Stimulated activated CD8-positive, alpha-beta memory T cell treated with anti-CD3 and anti-CD28 coated beads, Interleukin-15, amount 100 ng/mL, for 4 hours (primary cell): ENCODE measurements at regions not wholly inside any gene's neighbourhood (a gene's known extent, or its start where the extent isn't known, plus 50 kb on each side); places are given as distances from the start of the nearest gene placed in this dataset.
"Not testable (repeated sequence)": the region's sequence is repeated elsewhere in the genome, so short reads cannot be mapped to it uniquely, and the experiment has no call there.

Source experiments
- DNase-seq, 2 donors: peaks; one replicate each; pipeline ENCODE4 v3.0.0-alpha.2; 2020; ENCODE audit warnings: low read depth in 2 of 2

DNA sequence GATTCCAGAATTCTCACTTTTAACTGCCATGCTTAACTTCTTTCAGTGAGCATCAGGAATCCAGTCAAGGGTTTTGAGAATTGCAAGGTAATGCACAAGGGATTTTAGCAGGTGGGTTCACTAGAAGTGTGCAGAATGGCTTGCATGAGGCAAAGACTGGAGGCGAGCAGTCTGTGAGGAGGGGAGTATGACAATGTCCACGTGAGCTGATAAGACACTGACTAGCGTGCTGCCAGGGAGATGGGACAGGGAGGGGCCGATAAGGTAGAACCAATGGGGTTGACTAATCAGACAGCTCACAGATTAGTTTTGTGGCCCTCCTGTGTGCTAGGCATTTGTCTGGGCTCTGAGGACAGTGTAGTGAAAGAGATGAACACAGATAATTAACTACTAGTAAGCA is 102.0 kb upstream of the DAZL start:
- DNase-seq: no peak

DNA sequence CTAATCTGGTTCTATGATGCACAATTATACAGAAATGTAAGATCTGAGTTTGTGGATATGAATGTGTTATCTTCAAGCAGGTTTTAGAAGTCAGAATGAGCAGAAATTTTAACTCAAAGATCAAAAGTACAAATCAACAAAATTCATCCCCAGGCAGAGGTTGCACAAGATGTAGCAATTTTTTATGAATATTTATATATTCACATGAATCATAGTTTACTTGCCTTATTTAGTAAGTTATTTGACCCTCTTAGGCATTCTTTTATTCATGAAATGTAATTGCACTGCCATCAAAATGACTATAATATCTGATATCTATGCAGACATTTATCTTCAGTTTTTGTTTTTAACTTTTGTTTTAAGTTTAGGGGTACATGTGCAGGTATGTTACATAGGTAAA is 103.1 kb upstream of the DAZL start:
- no peak for DNase-seq

DNA sequence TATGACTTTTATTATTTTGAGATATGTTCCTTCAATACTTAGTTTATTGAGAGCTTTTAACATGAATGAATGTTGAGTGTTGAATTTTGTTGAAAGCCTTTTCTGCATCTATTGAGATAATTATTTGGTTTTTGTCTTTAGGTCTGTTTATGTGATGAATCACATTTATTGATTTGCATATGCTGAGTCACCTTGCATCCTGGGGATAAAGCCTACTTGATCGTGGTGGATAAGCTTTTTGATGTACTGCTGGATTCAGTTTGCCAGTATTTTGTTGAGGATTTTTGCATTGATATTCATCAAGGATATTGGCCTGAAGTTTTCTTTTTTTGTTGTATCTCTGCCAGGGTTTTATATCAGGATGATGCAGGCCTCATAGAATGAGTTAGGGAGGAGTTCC is 106.5 kb upstream of the DAZL start:
- not testable (repeated sequence) for DNase-seq

DNA sequence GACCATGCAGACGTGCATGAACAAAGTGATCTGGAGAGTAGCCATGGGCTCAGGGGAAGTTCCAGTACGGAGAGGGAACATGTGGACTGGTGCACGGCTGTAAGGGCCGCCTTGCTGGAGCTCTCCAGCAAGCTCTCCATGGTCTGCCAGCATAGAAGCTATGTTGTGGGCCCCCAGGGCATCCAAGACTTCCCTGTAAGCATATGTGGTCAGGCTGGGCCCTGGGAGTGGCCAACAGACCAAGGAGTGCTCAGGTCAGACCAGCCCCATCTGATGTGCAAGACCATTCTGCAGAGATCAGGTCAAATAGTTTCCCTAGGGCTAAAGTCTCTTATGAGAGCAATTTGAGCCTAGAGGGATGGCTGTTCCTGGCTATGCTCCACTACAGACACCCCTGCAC is 110.1 kb upstream of the DAZL start:
- DNase-seq: no peak

DNA sequence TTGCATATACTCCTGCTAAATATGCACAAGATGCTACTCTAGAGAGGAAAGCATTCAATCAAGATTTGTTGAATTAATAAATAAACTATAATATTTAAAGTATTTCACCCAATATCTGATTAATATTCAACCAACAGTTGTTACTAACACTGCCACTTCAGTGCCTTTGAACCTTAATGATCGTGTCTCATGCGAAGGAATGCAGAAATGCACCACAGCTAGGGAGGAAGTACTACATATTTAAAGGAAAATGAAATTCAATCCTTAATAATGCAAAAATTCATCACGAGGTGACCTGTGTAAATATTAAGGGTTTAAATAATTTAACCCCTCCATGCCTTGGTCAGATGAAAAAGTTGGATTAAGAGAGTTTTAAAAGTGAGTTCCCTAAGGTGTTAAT is 114.2 kb upstream of the DAZL start:
- no peak for DNase-seq

DNA sequence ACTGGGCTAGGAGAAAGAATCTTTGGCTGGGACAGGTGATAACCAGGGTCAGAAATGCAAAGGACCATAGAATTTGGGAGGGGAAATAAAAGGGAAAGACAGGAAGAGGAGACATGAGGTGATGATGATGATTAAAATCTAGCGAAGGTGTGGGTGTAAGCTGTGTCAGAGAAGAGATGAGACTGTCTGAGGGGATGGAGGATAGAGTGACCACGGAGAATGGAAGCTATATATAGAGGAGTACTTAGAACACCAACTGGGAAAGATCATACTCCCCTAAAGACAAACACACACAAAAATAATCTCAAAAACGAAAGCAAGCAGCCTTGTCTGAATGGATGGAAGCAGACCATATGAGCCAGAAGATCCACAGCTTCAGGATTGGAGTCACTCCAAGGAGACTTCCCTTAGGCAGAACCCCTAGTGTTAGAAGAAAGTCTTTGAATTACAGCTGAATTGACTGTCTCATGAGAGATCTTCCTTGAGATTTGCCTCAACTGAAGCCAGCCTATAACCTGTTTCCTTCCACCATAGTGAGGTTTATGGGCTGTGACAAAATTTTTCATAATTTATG is 115.2 kb upstream of the DAZL start:
- no peak for DNase-seq

DNA sequence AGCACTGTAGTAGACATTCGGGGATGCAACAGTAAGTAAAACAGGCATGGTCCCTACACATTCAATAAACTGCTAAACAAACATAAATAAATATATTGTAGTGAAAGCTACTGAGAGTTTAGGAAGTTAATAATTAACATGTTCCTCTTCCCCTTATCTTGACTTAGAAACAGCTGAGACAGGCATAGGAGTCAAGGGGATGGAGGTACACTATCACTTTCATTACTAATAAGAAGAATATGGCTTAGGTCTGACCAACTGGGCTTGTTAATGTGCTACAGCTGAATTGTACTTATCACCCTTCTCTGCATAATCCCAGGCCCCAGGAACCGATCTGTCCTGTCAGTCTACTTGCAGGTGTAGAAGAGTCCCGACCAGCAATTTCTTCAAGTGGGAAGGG is 116.3 kb upstream of the DAZL start:
- no peak for DNase-seq

DNA sequence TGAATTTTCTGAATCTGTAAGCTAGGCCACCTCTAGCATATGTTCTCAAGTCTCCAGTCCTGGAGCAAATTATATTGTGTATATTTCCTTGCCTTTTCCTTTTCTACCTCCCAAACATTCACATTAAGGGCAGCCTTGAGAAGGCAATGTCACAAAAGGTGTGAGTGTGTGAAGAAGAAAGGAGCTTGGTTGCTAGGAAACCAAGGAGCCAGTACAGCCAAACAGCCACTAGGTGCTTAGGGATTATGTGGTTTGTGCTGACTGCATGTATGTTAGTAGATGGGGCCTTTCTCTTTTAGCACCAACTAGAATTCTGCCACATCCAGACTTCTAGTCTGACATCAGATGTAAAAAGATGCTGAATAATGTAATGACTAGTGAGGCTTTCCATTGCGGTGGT is 118.8 kb upstream of the DAZL start:
- DNase-seq: no peak

DNA sequence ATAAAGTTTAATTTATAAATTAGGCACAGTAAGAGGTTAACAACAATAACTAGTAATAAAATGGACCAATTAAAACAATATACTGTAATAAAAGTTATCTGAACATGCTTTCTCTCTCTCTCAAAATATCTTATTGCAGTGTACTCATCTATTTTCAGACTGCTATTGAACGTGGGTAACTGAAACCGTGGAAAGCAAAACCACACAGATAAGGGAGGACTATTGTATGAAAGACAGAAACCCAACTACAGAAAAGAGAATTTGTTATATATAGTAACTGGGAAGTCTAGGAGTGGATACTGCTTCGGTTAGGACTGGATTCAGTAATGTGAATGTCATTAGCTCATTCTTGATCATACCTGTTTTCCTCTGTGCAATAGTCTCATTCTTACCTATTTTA is 119.3 kb upstream of the DAZL start:
- no peak for DNase-seq

DNA sequence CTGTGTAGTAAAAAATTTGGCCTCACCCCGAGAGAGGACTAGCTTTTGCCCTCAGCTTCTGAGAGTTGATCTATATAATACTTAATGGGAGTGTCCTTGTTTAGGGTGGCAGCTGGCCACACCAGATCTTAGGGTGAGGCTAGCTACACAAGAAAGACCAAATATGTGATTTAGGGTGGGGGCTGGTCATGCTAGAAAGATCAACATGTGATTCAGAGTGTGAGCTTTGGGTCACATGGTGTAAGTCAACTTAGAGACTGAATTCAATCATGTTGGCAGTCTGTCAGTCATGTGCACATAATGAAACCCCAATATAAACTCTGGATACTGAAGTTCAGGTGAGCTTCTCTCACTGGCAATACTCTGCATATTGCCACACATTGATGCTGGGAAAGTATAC is 120.7 kb upstream of the DAZL start:
- DNase-seq: no peak

DNA sequence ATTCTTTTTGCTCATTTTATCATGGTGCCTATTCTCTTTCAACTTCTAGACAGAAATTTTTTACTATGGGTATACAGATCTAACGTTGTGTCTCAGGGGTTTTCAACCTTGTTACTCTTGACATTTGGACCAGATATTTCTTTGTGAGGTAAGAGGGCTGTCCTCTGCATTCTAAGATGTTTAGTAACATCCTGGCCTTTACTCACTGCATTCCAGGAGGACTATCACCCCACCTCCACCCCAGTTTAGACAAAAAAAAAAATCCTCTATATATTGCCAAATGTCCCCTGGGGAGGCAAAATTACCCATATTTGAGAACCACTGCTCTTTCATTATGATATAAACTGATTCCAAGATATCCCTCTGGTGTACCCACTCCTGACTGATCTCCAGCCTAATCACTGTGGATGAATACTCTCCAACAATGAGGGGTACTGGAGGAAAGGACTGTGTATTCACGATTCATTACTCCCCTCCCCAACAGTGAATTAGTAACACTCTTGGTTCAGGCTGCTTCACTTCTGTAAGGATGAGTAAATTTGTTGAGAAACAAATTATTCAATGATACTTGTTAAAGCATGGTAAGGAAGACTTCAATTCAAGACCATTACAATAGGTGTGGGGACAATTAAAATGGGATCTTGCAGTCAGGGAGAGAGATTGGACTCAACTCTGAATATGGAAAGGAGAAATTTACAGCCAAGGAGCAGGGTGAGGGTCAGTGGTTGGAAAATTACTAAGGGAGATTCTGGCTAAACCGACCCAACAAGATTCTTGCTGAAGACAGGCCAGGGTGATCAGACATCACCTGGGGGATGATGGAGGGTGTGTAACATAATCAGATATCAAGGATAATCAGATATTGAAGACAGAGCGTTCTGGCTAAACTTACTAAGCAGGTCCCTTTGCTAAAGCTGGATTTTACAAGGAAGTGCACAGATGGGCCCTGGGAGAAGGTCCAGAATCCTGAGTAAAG is 123.8 kb upstream of the DAZL start:
- no peak for DNase-seq

DNA sequence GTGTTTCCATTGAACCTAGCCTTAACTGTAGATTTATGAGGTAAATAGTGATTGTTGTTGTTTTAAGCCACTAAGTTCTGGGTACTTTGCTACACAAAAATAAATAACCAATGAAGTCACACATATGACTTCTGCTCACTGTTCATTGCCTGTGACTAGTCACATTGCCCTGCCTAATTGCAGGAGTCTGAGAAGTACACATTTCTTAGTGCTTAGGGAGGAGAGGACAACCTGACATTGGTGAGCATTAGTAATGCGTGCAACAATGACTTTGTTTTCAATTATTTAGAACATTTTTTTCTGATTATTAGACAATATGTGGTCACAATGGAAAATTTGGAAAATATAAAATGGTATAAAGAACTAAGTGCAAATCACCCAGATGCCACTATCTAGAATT is 133.2 kb upstream of the DAZL start:
- DNase-seq: no peak

DNA sequence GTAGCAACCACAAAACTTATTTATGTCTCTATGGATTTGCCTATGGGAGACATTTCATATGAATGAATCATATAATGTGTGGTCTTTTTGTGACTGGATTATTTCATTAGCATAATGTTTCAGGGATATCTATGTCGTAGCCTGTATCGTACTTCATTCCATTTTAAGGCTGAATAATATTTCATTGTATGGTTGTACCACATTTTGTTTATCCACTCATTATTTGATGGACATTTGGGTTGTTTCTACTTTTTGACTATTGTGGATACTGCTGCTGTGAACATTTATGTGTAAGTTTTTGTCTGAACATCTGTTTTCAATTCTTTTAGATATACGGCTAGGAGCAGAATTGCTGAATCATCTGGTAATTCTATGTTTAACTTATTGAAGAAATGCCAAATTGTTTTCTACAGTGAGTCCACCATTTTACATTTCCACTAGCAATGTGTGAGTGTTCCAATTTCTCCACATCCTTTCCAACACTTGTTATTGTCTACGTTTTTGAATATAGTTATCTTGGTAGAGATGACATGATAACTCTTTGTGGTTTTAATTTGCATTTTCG is 134.4 kb upstream of the DAZL start:
- DNase-seq: no peak

DNA sequence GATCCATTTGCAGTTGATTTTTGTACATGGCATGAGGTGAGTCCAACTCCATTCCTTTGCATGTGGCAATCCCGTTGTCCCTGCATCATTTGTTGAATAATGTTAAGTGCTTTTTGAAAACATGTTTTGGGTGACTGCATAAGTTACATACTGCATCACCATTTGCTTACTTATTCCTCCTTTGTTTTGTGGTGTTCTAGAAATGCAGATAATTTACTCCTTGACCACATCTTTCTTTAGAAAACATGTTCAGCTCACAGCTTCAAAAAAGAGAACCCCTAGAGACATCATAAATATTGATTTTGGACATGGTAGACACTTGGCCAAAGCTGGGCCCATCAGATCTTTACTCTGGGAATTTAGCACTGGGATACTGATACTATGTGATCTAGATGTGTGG is 135.3 kb upstream of the DAZL start:
- DNase-seq: no peak

DNA sequence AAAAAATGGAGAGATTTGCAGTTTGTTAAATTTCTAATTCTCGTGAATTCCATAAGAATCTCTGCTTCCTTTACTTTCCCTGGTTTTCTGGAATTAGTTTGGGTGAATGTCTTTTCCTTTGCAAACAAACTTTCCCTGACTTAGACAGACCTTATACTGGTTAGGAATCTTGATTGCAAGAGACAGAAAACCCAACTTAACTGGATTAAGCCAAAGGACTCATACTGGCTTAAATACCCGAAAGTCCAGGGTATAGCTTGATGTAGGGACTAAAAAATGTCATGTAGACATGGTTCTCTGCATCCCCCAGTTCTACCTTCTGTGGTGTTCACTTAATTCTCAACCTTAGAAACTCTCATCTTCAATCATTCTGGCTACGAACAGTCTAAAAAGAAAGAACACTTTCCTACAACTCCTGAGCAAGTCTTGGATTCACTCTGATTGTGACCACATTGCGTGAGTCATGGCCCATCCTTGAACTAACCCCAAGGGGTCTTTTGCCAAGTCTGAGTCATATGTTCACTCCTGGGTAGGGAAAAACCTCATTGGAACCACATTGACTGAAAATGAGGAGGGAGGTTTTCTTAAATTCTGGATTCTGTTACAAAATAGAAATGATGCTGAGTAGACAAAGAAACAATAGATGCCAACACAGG is 136.0 kb upstream of the DAZL start:
- no peak for DNase-seq

DNA sequence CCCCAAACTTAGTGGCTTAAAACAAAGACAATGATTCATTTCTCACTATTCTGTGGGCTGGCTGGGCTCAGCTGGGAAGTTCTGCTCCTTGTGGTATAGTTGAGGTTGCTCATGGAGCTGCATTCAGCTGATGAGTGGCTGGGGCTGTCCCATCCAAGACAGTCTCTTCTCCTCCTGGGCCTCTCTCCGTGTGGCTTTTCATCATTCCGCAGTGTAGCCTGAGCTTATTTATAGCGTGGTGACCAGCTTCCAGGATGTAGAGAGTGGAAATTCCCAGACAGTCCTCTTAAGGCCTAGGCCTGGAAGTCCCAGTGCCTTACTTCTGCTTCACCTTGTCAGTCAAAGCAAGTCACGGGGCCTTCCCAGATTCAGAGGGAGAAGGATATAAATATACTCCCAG is 136.7 kb upstream of the DAZL start:
- DNase-seq: no peak

DNA sequence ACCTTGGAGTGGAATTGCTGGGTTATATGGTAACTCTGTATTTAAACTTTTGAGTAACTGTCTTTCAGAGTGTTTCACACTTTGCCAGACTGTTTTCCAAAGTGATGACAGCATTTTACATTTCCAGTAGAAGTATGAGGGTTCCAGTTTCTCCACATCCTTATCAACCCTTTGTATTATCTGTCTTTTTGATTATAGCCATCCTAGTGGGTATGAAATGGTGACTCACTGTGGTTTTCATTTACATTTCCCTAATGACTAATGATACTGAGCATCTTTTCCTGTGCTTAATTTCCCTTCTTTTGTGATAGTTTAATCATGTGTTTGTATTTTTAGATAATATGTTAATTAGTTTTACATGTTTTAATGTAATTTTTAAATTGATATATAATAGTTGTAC is 138.1 kb upstream of the DAZL start:
- DNase-seq: no peak

DNA sequence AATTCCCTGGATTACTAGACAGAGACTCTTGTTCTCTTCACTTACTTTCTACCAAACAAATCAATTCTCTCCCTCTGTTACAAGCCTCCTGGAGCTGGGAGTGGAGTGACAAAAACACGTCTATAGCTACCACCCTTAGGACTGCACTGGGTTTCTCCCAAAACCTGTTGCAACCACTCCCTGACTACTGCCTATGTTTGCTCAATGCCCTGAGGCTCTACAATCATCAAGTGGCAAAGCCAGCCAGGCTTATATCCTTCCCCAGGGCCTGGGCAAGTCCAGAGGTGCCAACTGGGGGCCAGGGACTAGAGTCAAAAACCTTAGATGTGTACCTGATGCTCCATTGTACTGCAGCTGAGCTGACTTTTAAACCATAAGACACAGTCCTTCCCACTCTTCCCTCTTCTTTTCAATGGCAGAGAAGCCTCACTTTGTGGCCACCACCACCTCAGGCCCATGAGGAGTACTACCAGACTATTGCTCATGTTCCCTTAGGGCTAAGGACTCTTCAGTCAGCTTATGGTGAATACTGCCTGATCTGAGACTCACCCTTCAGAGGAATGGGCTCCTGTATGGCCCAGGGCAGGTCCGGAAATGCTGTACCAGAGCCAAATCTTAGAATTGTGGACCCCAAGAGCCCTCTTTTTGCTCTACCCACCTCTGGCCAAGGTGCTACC is 125.4 kb upstream of the PLCL2 start:
- no peak for DNase-seq

DNA sequence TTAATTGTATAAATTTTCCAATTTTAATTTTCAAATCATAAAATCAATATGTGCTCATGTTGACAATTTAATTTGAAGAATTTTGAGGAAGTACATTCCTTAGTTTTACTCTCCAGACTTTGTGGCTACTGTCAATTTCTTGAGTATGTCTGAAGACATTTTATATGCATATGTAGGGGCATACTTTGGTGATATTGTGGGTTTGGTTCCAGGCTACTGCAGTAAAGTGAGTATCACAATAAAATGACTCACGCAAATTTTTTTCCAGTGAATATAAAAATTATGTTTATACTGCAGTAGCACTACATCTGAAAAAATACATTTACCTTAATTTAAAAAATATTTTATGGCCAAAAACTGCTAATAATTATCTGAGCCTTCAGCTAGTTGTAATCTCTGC is 123.2 kb upstream of the PLCL2 start:
- DNase-seq: no peak

DNA sequence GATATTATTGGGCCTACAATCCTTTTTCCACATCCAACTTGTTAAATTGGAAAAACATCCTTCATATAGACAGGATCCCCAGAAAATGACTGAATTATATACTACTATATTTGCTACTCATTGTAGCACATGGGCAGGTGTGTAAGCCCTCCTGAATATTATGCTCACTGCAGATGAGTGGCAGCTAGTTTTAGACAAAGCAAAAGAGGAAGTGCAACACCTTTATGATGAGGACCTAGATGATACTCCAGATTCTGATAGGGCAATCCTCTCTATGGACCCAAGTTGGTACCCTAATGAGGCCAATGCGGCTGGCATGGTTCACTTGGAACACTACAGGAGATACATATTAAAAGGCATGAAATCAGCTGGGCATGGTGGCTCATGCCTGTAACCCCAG is 119.1 kb upstream of the PLCL2 start:
- DNase-seq: no peak

DNA sequence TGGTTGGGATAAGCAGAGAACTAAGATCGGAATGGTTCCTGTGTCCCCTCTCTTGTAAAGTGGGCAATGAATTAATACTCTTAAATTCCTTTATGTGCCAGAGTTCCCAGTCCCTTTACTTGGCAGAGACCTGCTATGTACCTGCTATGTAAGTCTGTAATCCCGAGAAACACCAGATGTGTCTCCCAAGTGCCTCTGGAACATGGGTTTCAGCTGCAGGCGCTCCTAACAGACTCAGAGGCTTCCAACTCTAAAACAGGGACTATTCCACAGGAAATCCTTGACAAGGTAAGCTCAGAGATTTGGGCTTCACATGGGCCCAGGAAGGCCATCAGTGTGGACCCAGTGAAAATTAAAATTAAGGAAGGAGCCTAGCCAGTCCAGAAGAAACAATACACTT is 117.7 kb upstream of the PLCL2 start:
- DNase-seq: no peak

DNA sequence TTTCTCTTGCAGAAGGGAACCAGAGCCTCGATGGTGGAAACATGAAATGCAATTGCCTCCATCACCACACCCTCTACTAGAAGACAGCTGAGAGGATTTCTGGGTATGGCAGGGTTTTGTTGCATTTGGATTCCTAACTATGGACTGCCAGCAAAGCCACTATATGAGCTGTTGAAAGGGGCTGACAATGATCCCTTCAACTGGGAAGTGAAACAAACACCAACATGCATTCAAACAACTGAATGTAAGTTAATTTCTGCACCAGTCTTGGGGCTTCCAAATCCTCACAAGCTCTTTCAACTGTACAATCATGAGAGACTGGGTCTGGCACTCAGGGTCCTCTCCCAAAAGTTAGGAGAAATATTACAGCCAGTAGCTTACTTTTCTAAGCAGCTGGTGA is 116.7 kb upstream of the PLCL2 start:
- DNase-seq: no peak
